Loucy (cell line): ENCODE measurements at regions not wholly inside any gene's neighbourhood (a gene's known extent, or its start where the extent isn't known, plus 50 kb on each side); places are given as distances from the start of the nearest gene placed in this dataset.

ENCODE experiments used
- H2AFZ ChIP-seq: fragments of 200-600 bp; sonication (generic); 2 replicates; pipeline ENCODE4 v1.6.0; 2016; ENCODE audit warnings: antibody characterized with exemption, mild to moderate bottlenecking, low read length, moderate library complexity
- H3F3A ChIP-seq: fragments of 200-600 bp; 2 replicates; pipeline ENCODE4 v1.6.0; 2016; ENCODE audit warnings: antibody characterized with exemption, low read depth, mild to moderate bottlenecking
- H3K27me3 ChIP-seq: fragments of 200-600 bp; sonication (generic); 2 replicates; pipeline ENCODE4 v1.6.1; 2014; ENCODE audit warnings: low read length, mild to moderate bottlenecking; ENCODE audit not compliant: insufficient read depth, poor library complexity, severe bottlenecking
- H3K36me3 ChIP-seq: fragments of 200-600 bp; sonication (generic); 2 replicates; pipeline ENCODE4 v1.6.1; 2016; ENCODE audit warnings: low read length; ENCODE audit not compliant: insufficient read depth
- H3K4me1 ChIP-seq: fragments of 200-600 bp; sonication (generic); 2 replicates; pipeline ENCODE4 v1.5.1; 2014; ENCODE audit warnings: low read length, mild to moderate bottlenecking; ENCODE audit not compliant: insufficient read depth, poor library complexity, severe bottlenecking
- H3K4me2 ChIP-seq: fragments of 200-600 bp; sonication (generic); 2 replicates; pipeline ENCODE4 v1.6.0; 2014; ENCODE audit warnings: antibody characterized with exemption, low read length, low read depth, mild to moderate bottlenecking; ENCODE audit not compliant: poor library complexity, severe bottlenecking
- H3K4me3 ChIP-seq: fragments of 200-600 bp; sonication (generic); 2 replicates; pipeline ENCODE4 v1.5.1; 2014; ENCODE audit warnings: low read length, mild to moderate bottlenecking, mixed read lengths; ENCODE audit not compliant: poor library complexity, severe bottlenecking
- H3K79me2 ChIP-seq: fragments of 200-600 bp; sonication (generic); 2 replicates; pipeline ENCODE4 v1.6.1; 2014; ENCODE audit warnings: low read length; ENCODE audit not compliant: insufficient read depth
- H3K9ac ChIP-seq: fragments of 200-600 bp; sonication (generic); 2 replicates; pipeline ENCODE4 v1.6.0; 2014; ENCODE audit warnings: mild to moderate bottlenecking, low read depth, low read length, moderate library complexity; ENCODE audit not compliant: poor library complexity, severe bottlenecking
- H3K9me2 ChIP-seq: fragments of 200-600 bp; sonication (generic); replicated peaks from 2 replicates; pipeline ENCODE4 v1.6.1; 2016; ENCODE audit warnings: low read depth, low read length, mixed read lengths
- H3K9me3 ChIP-seq: fragments of 200-600 bp; sonication (generic); 2 replicates; pipeline ENCODE4 v1.6.1; 2014; ENCODE audit warnings: mild to moderate bottlenecking, antibody characterized with exemption, low read length, low read depth; ENCODE audit not compliant: insufficient read depth
- H4K20me1 ChIP-seq: fragments of 200-600 bp; sonication (generic); 2 replicates; pipeline ENCODE4 v1.6.0; 2014; ENCODE audit warnings: antibody characterized with exemption, low read length, mild to moderate bottlenecking; ENCODE audit not compliant: insufficient read depth, poor library complexity, severe bottlenecking
- CTCF ChIP-seq: fragments of 200-600 bp; sonication (generic); conservative IDR thresholded peaks from 2 replicates; pipeline ENCODE4 v1.5.1; 2014; ENCODE audit warnings: mild to moderate bottlenecking, antibody characterized with exemption, low read length
- EZH2phosphoT487 ChIP-seq: fragments of 200-600 bp; IDR thresholded peaks from 2 replicates; pipeline ENCODE4 v1.6.1; 2018; ENCODE audit warnings: antibody characterized with exemption, mild to moderate bottlenecking, moderate library complexity, borderline replicate concordance

- Histone ChIP-seq H3K36me3 (no peaks in the 10 kb centered on the region), H3F3A (no peaks in the 10 kb centered on the region), H3K9me3 (no peaks in the 10 kb centered on the region), H2AFZ (no peak overlapping the region), H3K4me2 (no peak overlapping the region), H3K27me3 (no peaks in the 10 kb centered on the region), H3K4me1 (peaks cover 4% of the 10 kb centered on the region), H3K9me2 (no peaks in the 10 kb centered on the region), H3K4me3 (no peak overlapping the region), H3K79me2 (no peaks in the 10 kb centered on the region), H3K9ac (no peak overlapping the region), H4K20me1 (no peaks in the 10 kb centered on the region)
- no peak for TF ChIP-seq EZH2phosphoT487
Measured at GRCh38 chr15:38898236-38898635, 333.6 kb upstream of the RASGRP1 start.

GRCh38 chr15:38899300-38899699 lies 334.7 kb upstream of the RASGRP1 start:
- Histone ChIP-seq H2AFZ (no peak overlapping the region), H3F3A (no peaks in the 10 kb centered on the region), H3K9me3 (no peaks in the 10 kb centered on the region), H3K4me1 (peaks cover under 1% of the 10 kb centered on the region), H3K9ac (no peak overlapping the region), H3K27me3 (no peaks in the 10 kb centered on the region), H4K20me1 (no peaks in the 10 kb centered on the region), H3K79me2 (no peaks in the 10 kb centered on the region), H3K4me3 (no peak overlapping the region), H3K36me3 (no peaks in the 10 kb centered on the region), H3K4me2 (no peak overlapping the region), H3K9me2 (no peaks in the 10 kb centered on the region)
- TF ChIP-seq CTCF = no peak
- no peak for TF ChIP-seq EZH2phosphoT487

- Histone ChIP-seq H3K9ac (no peak overlapping the region), H3K27me3 (no peaks in the 10 kb centered on the region), H4K20me1 (no peaks in the 10 kb centered on the region), H3K36me3 (no peaks in the 10 kb centered on the region), H3K4me3 (no peak overlapping the region), H3K4me2 (no peak overlapping the region), H3K79me2 (no peaks in the 10 kb centered on the region), H3K9me2 (no peaks in the 10 kb centered on the region), H3K4me1 (no peaks in the 10 kb centered on the region), H3K9me3 (no peaks in the 10 kb centered on the region), H2AFZ (no peak overlapping the region), H3F3A (no peaks in the 10 kb centered on the region)
- TF ChIP-seq CTCF = no peak
- no peak for TF ChIP-seq EZH2phosphoT487
Measured at GRCh38 chr15:38904298-38904697, 339.7 kb upstream of the RASGRP1 start.

GRCh38 chr15:38905632-38906031 lies 341.0 kb upstream of the RASGRP1 start:
- Histone ChIP-seq H3F3A (no peaks in the 10 kb centered on the region), H3K79me2 (no peaks in the 10 kb centered on the region), H3K36me3 (no peaks in the 10 kb centered on the region), H4K20me1 (no peaks in the 10 kb centered on the region), H2AFZ (no peak overlapping the region), H3K9ac (no peak overlapping the region), H3K27me3 (no peaks in the 10 kb centered on the region), H3K9me3 (no peaks in the 10 kb centered on the region), H3K4me2 (no peak overlapping the region), H3K4me1 (no peaks in the 10 kb centered on the region), H3K9me2 (no peaks in the 10 kb centered on the region), H3K4me3 (no peak overlapping the region)
- TF ChIP-seq CTCF = no peak
- TF ChIP-seq EZH2phosphoT487 = no peak
